H1 (cell line): ENCODE measurements at regions not wholly inside any gene's neighbourhood (a gene's known extent, or its start where the extent isn't known, plus 50 kb on each side); places are given as distances from the start of the nearest gene placed in this dataset.

Experiments
- CTCF ChIA-PET: fragments of 300-600 bp; sonication (Branson Sonifier 250); formaldehyde crosslinking; loops from one replicate; lab custom pipeline; 2021; ENCODE audit not compliant: partially characterized antibody; lab: Charles Lee
- POLR2A ChIA-PET: fragments of 300-600 bp; sonication (Branson Sonifier 250); formaldehyde crosslinking; loops from one replicate; lab custom pipeline; 2021; ENCODE audit warnings: inconsistent platforms; ENCODE audit not compliant: partially characterized antibody; lab: Charles Lee
- DNase-seq, 2 experiments: peaks; one replicate each; pipeline versions ENCODE4 v3.0.0 to v3.0.0-alpha.2; 2010 to 2022; ENCODE audit warnings: low spot score in 2 of 2, low read depth in 1 of 2, mixed read lengths in 1 of 2
- FAIRE-seq: peaks from 2 replicates; lab custom pipeline; 2011; peaks lifted over from hg19 to GRCh38; lab: Jason Lieb, UNC
- H2AFZ ChIP-seq: 2 replicates; pipeline ENCODE4 v1.8.1; 2012; ENCODE audit warnings: low read length, inconsistent platforms
- H2AK5ac ChIP-seq: 2 replicates; pipeline ENCODE4 v1.6.1; 2013; ENCODE audit warnings: low read depth, low read length
- H2BK120ac ChIP-seq: replicated peaks from 2 replicates; pipeline ENCODE3; 2013; ENCODE audit warnings: low read depth, low read length, inconsistent platforms
- H2BK12ac ChIP-seq: 2 replicates; pipeline ENCODE4 v1.6.1; 2013; ENCODE audit warnings: low read depth, low read length
- H2BK15ac ChIP-seq: 2 replicates; pipeline ENCODE4 v1.6.1; 2013; ENCODE audit warnings: low read length
- H2BK20ac ChIP-seq: 2 replicates; pipeline ENCODE4 v1.6.1; 2013; ENCODE audit warnings: low read length
- H2BK5ac ChIP-seq: 2 replicates; pipeline ENCODE4 v1.6.1; 2013; ENCODE audit warnings: low read depth, low read length
- H3K14ac ChIP-seq: 2 replicates; pipeline ENCODE4 v1.6.1; 2013; ENCODE audit warnings: inconsistent platforms; ENCODE audit not compliant: insufficient read length
- H3K18ac ChIP-seq: 2 replicates; pipeline ENCODE4 v1.6.1; 2013; ENCODE audit warnings: low read length; ENCODE audit errors: extremely low read depth
- H3K23ac ChIP-seq: 2 replicates; pipeline ENCODE4 v1.6.1; 2013; ENCODE audit warnings: inconsistent platforms; ENCODE audit not compliant: insufficient read length
- H3K23me2 ChIP-seq: 2 replicates; pipeline ENCODE4 v1.6.1; 2013; ENCODE audit warnings: low read depth, low read length
- H3K27ac ChIP-seq: 2 replicates; pipeline ENCODE4 v1.6.1; 2011; ENCODE audit warnings: low read depth, low read length, inconsistent platforms
- H3K27me3 ChIP-seq, 4 experiments: replicated peaks in 1 of 4; 1 replicate in 1 of 4; 2 replicates in 3 of 4; pipeline versions ENCODE4 v1.6.1 to v1.8.1; 2011 to 2013; ENCODE audit warnings: low read length in 3 of 4, mild to moderate bottlenecking in 3 of 4, inconsistent platforms in 2 of 4, mixed read lengths in 2 of 4, moderate library complexity in 1 of 4; ENCODE audit not compliant: control insufficient read depth in 3 of 4, insufficient read depth in 3 of 4; ENCODE audit errors: extremely low read depth in 1 of 4
- H3K36me3 ChIP-seq, 4 experiments: 2 replicates each; pipeline versions ENCODE4 v1.6.1 to v1.8.1; 2011 to 2013; ENCODE audit warnings: mild to moderate bottlenecking in 4 of 4, low read length in 3 of 4, moderate library complexity in 2 of 4, control low read depth in 1 of 4, inconsistent platforms in 1 of 4; ENCODE audit not compliant: insufficient read depth in 4 of 4, control insufficient read depth in 2 of 4
- H3K4ac ChIP-seq: replicated peaks from 2 replicates; pipeline ENCODE3; 2013; ENCODE audit warnings: low read length, low read depth, mixed read lengths, inconsistent platforms; ENCODE audit not compliant: insufficient read length
- H3K4me1 ChIP-seq, 4 experiments: replicated peaks in 1 of 4; 1 replicate in 1 of 4; 2 replicates in 3 of 4; pipeline versions ENCODE4 v1.6.1 to v1.8.1; 2011 to 2013; ENCODE audit warnings: low read length in 3 of 4, inconsistent platforms in 2 of 4, mixed read lengths in 1 of 4; ENCODE audit not compliant: insufficient read depth in 4 of 4, control insufficient read depth in 3 of 4
- H3K4me2 ChIP-seq, 2 experiments: 2 replicates each; pipeline versions ENCODE4 v1.6.1 to v1.8.1; 2011 to 2013; ENCODE audit warnings: low read depth in 2 of 2, low read length in 2 of 2, control low read depth in 1 of 2, inconsistent platforms in 1 of 2, mild to moderate bottlenecking in 1 of 2; ENCODE audit not compliant: insufficient read depth in 1 of 2
- H3K4me3 ChIP-seq, 4 experiments: fragments of 200-600, 300-600 bp in 1 of 4; sonication (generic), shearing (Covaris generic), sonication (Bioruptor Twin) in 1 of 4; 2 replicates each; pipeline versions ENCODE4 v1.5.1 to v1.8.1; 2011 to 2016; ENCODE audit warnings: low read length in 4 of 4, low read depth in 3 of 4, control low read depth in 2 of 4, inconsistent platforms in 2 of 4, mild to moderate bottlenecking in 2 of 4, mixed read lengths in 1 of 4, moderate library complexity in 1 of 4; ENCODE audit not compliant: insufficient read depth in 2 of 4; ENCODE audit errors: extremely low read depth in 1 of 4
- H3K56ac ChIP-seq: replicated peaks from 2 replicates; pipeline ENCODE3; 2013; ENCODE audit warnings: low read depth, mild to moderate bottlenecking, mixed read lengths, low read length, inconsistent platforms; ENCODE audit not compliant: insufficient read length
- H3K79me1 ChIP-seq: 2 replicates; pipeline ENCODE4 v1.6.1; 2013; ENCODE audit warnings: low read depth, low read length, control low read depth
- H3K79me2 ChIP-seq, 2 experiments: 2 replicates each; pipeline versions ENCODE4 v1.6.1 to v1.8.1; 2012 to 2013; ENCODE audit warnings: low read length in 2 of 2, mild to moderate bottlenecking in 2 of 2, inconsistent platforms in 1 of 2; ENCODE audit not compliant: insufficient read depth in 2 of 2, control insufficient read depth in 1 of 2
- H3K9ac ChIP-seq, 4 experiments: replicated peaks in 1 of 4; 1 replicate in 1 of 4; 2 replicates in 3 of 4; pipeline versions ENCODE4 v1.6.1 to v1.8.1; 2011 to 2013; ENCODE audit warnings: low read depth in 3 of 4, low read length in 3 of 4, control low read depth in 2 of 4, mild to moderate bottlenecking in 2 of 4, moderate library complexity in 2 of 4, inconsistent platforms in 1 of 4; ENCODE audit errors: extremely low read depth in 1 of 4
- H3K9me3 ChIP-seq, 2 experiments: 2 replicates each; pipeline versions ENCODE4 v1.6.1 to v1.8.1; 2012 to 2013; ENCODE audit warnings: mild to moderate bottlenecking in 2 of 2, moderate library complexity in 2 of 2, control low read depth in 1 of 2, inconsistent platforms in 1 of 2, low read depth in 1 of 2, low read length in 1 of 2, mixed read lengths in 1 of 2; ENCODE audit not compliant: insufficient read depth in 2 of 2
- H4K20me1 ChIP-seq, 2 experiments: replicated peaks in 1 of 2; 2 replicates each; pipeline versions ENCODE3 to v1.8.1; 2011 to 2013; ENCODE audit warnings: inconsistent platforms in 2 of 2, low read length in 2 of 2, mild to moderate bottlenecking in 1 of 2; ENCODE audit not compliant: insufficient read depth in 2 of 2, control insufficient read depth in 1 of 2
- H4K5ac ChIP-seq: 2 replicates; pipeline ENCODE4 v1.6.1; 2013; ENCODE audit warnings: low read length, low read depth, mixed read lengths, inconsistent platforms; ENCODE audit not compliant: insufficient read length
- H4K8ac ChIP-seq: 2 replicates; pipeline ENCODE4 v1.8.0; 2013; ENCODE audit warnings: mild to moderate bottlenecking, moderate library complexity, low read length, inconsistent platforms; ENCODE audit not compliant: insufficient read depth; ENCODE audit errors: extremely low read depth
- H4K91ac ChIP-seq: replicated peaks from 2 replicates; pipeline ENCODE3; 2013; ENCODE audit warnings: low read length, mixed read lengths, inconsistent platforms; ENCODE audit not compliant: insufficient read length
- BACH1 ChIP-seq: IDR thresholded peaks from 2 replicates; pipeline ENCODE4 v1.6.1; 2012; ENCODE audit warnings: low read length, improper control_type of control experiment
- GTF2F1 ChIP-seq: IDR thresholded peaks from 2 replicates; pipeline ENCODE4 v1.6.1; 2012; ENCODE audit warnings: low read depth, low read length, improper control_type of control experiment, borderline replicate concordance
- RAD21 ChIP-seq, 2 experiments: IDR thresholded peaks in 1 of 2; conservative IDR thresholded peaks in 1 of 2; 2 replicates each; pipeline ENCODE4 v1.6.1; 2011; ENCODE audit warnings: low read depth in 2 of 2, low read length in 2 of 2, improper control_type of control experiment in 1 of 2, inconsistent platforms in 1 of 2, mild to moderate bottlenecking in 1 of 2, moderate library complexity in 1 of 2
- WGBS, 2 experiments: shearing (Covaris generic) in 1 of 2; methylation state at CpG; one replicate each; pipeline versions ENCODE4 v1.1.6 to v1.1.7; 2013 to 2015; ENCODE audit warnings: low lambda C conversion rate in 2 of 2, mixed read lengths in 2 of 2, inconsistent platforms in 1 of 2, low coverage in 1 of 2, missing lambda C conversion rate in 1 of 2; ENCODE audit not compliant: insufficient replicate concordance in 2 of 2, insufficient coverage in 1 of 2, insufficient read length in 1 of 2; ENCODE audit errors: extremely low coverage in 1 of 2, missing lambda C conversion rate in 1 of 2; 5-methylcytosine and 5-hydroxymethylcytosine counted together

DNA sequence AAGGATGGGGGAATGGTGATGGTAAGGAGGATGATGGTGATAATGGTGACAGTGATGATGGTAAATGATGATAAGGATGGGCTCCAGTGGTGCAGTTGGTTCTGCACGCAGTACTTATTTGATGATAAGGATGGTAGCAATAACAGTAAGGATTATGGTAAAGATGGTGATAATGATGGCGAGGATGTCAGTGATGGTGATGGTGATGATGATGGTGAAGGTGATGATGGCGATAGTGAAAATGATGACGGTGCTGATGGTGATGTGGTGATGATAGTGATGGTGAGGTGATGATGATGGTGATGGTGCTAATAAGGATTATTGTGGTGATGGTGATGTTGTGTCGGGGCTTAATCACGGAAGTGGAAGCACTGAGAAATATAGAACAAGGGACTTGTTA, 103.7 kb downstream of the C16orf95 start:
- Histone ChIP-seq H3K4me1 (no peaks in the 10 kb centered on the region), H3K79me2 (no peaks in the 10 kb centered on the region), H3K18ac (no peak overlapping the region), H2BK20ac (no peak overlapping the region), H3K23ac (no peak overlapping the region), H4K20me1 (peaks cover 0 to 2% of the 10 kb centered on the region in 2 experiments), H2BK5ac (no peak overlapping the region), H3K23me2 (peaks cover 11% of the 10 kb centered on the region; the same call in 1 of the 2 replicates), H3K79me1 (no peaks in the 10 kb centered on the region), H2AFZ (no peak overlapping the region), H2BK12ac (no peak overlapping the region), H3K36me3 (no peaks in the 10 kb centered on the region), H2AK5ac (no peak overlapping the region), H3K9me3 (peaks cover 5 to 6% of the 10 kb centered on the region in 2 experiments; a peak in 2 of 4 replicates), H3K4me2 (no peak overlapping the region), H3K14ac (no peak overlapping the region), H4K8ac (no peak overlapping the region), H4K91ac (no peak overlapping the region), H3K4me3 (no peak overlapping the region), H4K5ac (no peak overlapping the region), H2BK120ac (no peak overlapping the region), H3K27me3 (no peaks in the 10 kb centered on the region), H2BK15ac (no peak overlapping the region), H3K4ac (no peak overlapping the region), H3K56ac (no peak overlapping the region), H3K9ac (no peak overlapping the region), H3K27ac (no peak overlapping the region)
- POLR2A ChIA-PET: no interaction called here
- WGBS, 2 experiments: 92 to 100% methylated on average over 2 to 6 of the region's 6 CpGs
- FAIRE-seq (no peak), DNase-seq (no peak)
- CTCF ChIA-PET: interaction anchor here (0.7 to 0.9 kb wide), 2 partner anchors 17 to 831 kb away, joined by 3 to 4 read pairs; no protein-coding TSS in a partner anchor
- TF ChIP-seq GTF2F1 (no peak), BACH1 (no peak), RAD21 (IDR thresholded peaks at IDR 0.05 in 1 of 2, conservative IDR thresholded peaks at IDR 0.05 in 1 of 2; ENCODE audit: low read depth in 2 of 2, low read length in 2 of 2) (no peak)
